B cell (primary cell): ENCODE measurements at regions not wholly inside any gene's neighbourhood (a gene's known extent, or its start where the extent isn't known, plus 50 kb on each side); places are given as distances from the start of the nearest gene placed in this dataset.

Experiments
- ATAC-seq: fragments of 200-7000 bp; cut with Tn5 transposase; one replicate; pipeline ENCODE4 v1.10.0; 2021; ENCODE audit warnings: low read depth, mild to moderate bottlenecking, moderate number of reproducible peaks, moderate library complexity
- CTCF ChIA-PET: fragments of 350-600 bp; sonication (Branson Sonifier 250); formaldehyde crosslinking; loops from one replicate; lab custom pipeline; 2021; ENCODE audit warnings: antibody characterized with exemption, inconsistent platforms; lab: Charles Lee
- POLR2A ChIA-PET: fragments of 350-600 bp; sonication (Branson Sonifier 250); formaldehyde crosslinking; loops from one replicate; lab custom pipeline; 2021; ENCODE audit warnings: antibody characterized with exemption; lab: Charles Lee
- DNase-seq: peaks from one replicate; pipeline ENCODE4 v3.0.0; 2013
- H2AFZ ChIP-seq: 2 replicates; pipeline ENCODE4 v1.6.1; 2012; ENCODE audit warnings: mild to moderate bottlenecking, low read depth, low read length; ENCODE audit not compliant: insufficient read depth, poor library complexity, severe bottlenecking
- H3K27ac ChIP-seq, 2 donors: 1 replicate in 1 of 2; 2 replicates in 1 of 2; pipeline ENCODE4 v1.5.1; 2012 to 2013; ENCODE audit warnings: low read length in 2 of 2, mild to moderate bottlenecking in 2 of 2, moderate library complexity in 1 of 2
- H3K27me3 ChIP-seq, 4 experiments: fragments of 200-600 bp in 1 of 4; sonication (generic) in 1 of 4; replicated peaks in 1 of 4; 1 replicate in 2 of 4; 2 replicates in 2 of 4; pipeline versions ENCODE4 v1.6.1 to v1.7.0; 2013 to 2016; ENCODE audit warnings: low read length in 3 of 4, mild to moderate bottlenecking in 2 of 4, mixed read lengths in 1 of 4, moderate library complexity in 1 of 4; ENCODE audit not compliant: insufficient read depth in 4 of 4, control insufficient read depth in 3 of 4; ENCODE audit errors: control extremely low read depth in 1 of 4
- H3K36me3 ChIP-seq, 2 experiments: replicated peaks in 1 of 2; 1 replicate in 1 of 2; 2 replicates in 1 of 2; pipeline versions ENCODE4 v1.6.1 to v1.7.1; 2013; ENCODE audit warnings: low read length in 1 of 2; ENCODE audit not compliant: insufficient read depth in 2 of 2, control insufficient read depth in 1 of 2; ENCODE audit errors: control extremely low read depth in 1 of 2, extremely low read depth in 1 of 2
- H3K4me1 ChIP-seq, 2 donors: fragments of 200-600 bp in 1 of 2; sonication (generic) in 1 of 2; 1 replicate in 1 of 2; 2 replicates in 1 of 2; pipeline versions ENCODE4 v1.5.1 to v1.6.1; 2013 to 2017; ENCODE audit warnings: low read length in 2 of 2; ENCODE audit not compliant: control insufficient read depth in 2 of 2, insufficient read depth in 2 of 2
- H3K4me2 ChIP-seq: replicated peaks from 2 replicates; pipeline ENCODE3; 2012; ENCODE audit warnings: mild to moderate bottlenecking, low read depth, low read length; ENCODE audit not compliant: poor library complexity, severe bottlenecking
- H3K4me3 ChIP-seq, 5 experiments: fragments of 200-600 bp in 1 of 5; sonication (generic) in 1 of 5; 1 replicate in 3 of 5; 2 replicates in 2 of 5; pipeline versions ENCODE4 v1.5.1 to v1.7.0; 2011 to 2016; ENCODE audit warnings: low read length in 4 of 5, mild to moderate bottlenecking in 4 of 5, low read depth in 2 of 5, control low read depth in 1 of 5, moderate library complexity in 1 of 5; ENCODE audit not compliant: insufficient read depth in 1 of 5; ENCODE audit errors: control extremely low read depth in 1 of 5, extremely low read depth in 1 of 5
- H3K79me2 ChIP-seq: fragments of 200-600 bp; sonication (generic); one replicate; pipeline ENCODE4 v1.6.0; 2016; ENCODE audit warnings: low read length; ENCODE audit not compliant: control insufficient read depth, insufficient read depth
- H3K9ac ChIP-seq: fragments of 200-600 bp; sonication (generic); 2 replicates; pipeline ENCODE4 v1.6.1; 2017; ENCODE audit warnings: mild to moderate bottlenecking, low read length, moderate library complexity
- H3K9me3 ChIP-seq, 3 donors: one replicate each; pipeline versions ENCODE4 v1.6.1 to v1.7.1; 2013; ENCODE audit warnings: low read length in 2 of 3; ENCODE audit not compliant: control insufficient read depth in 2 of 3, insufficient read depth in 1 of 3; ENCODE audit errors: control extremely low read depth in 1 of 3
- H4K20me1 ChIP-seq: 2 replicates; pipeline ENCODE4 v1.6.0; 2012; ENCODE audit warnings: mild to moderate bottlenecking, low read length; ENCODE audit not compliant: insufficient read depth, control insufficient read depth, poor library complexity, severe bottlenecking
- H3K27ac Mint-ChIP-seq: one replicate; pipeline ENCODE4 v1.8.0; 2021; ENCODE audit warnings: mixed read lengths
- H3K27me3 Mint-ChIP-seq: one replicate; pipeline ENCODE4 v1.8.0; 2021; ENCODE audit warnings: mixed read lengths
- H3K4me1 Mint-ChIP-seq: one replicate; pipeline ENCODE4 v1.8.0; 2021; ENCODE audit warnings: mixed read lengths
- H3K4me3 Mint-ChIP-seq: one replicate; pipeline ENCODE4 v1.8.0; 2021; ENCODE audit warnings: mixed read lengths
- H3K9me3 Mint-ChIP-seq: one replicate; pipeline ENCODE4 v1.8.0; 2022; ENCODE audit warnings: mixed read lengths; ENCODE audit not compliant: insufficient read depth
- CTCF ChIP-seq: fragments of 200-600 bp; IDR thresholded peaks from one replicate; pipeline ENCODE4 v1.8.0; 2022; ENCODE audit warnings: antibody characterized with exemption, mild to moderate bottlenecking
- EZH2 ChIP-seq: IDR thresholded peaks from 2 replicates; pipeline ENCODE4 v1.6.1; 2012; ENCODE audit warnings: borderline replicate concordance, low read depth, mild to moderate bottlenecking, moderate library complexity, low read length; ENCODE audit not compliant: insufficient read depth, poor library complexity, severe bottlenecking
- WGBS: methylation state at CpG from one replicate; pipeline ENCODE4 v1.1.5; 2013; ENCODE audit warnings: missing lambda C conversion rate; ENCODE audit not compliant: insufficient coverage; 5-methylcytosine and 5-hydroxymethylcytosine counted together
- intact Hi-C: fragments of 100-400 bp; cut with micrococcal nuclease; formaldehyde crosslinking; loops from one replicate; pipeline ENCODE4 v1.10.0; 2022

- ChIA-PET CTCF (no interaction called here), POLR2A (no interaction called here)
- Histone ChIP-seq H3K4me1 (no peaks in the 10 kb centered on the region), H4K20me1 (no peaks in the 10 kb centered on the region), H3K27me3 (peaks cover 0 to 7% (median 0%) of the 10 kb centered on the region in 4 experiments), H3K9ac (no peak overlapping the region), H3K79me2 (no peaks in the 10 kb centered on the region), H2AFZ (no peak overlapping the region), H3K27ac (no peak overlapping the region), H3K36me3 (no peaks in the 10 kb centered on the region), H3K4me2 (no peak overlapping the region), H3K9me3 (peaks cover 0 to 15% (median 2%) of the 10 kb centered on the region in 3 donors), H3K4me3 (no peak overlapping the region)
- WGBS: no CpG with 5 or more reads among the region's 3 CpGs
- intact Hi-C loops: no loop called here
- TF ChIP-seq CTCF (no peak), EZH2 (no peak)
- H3K9me3 Mint-ChIP-seq: peaks cover 6% of the 10 kb centered on the region
- H3K27me3 Mint-ChIP-seq: peaks cover 6% of the 10 kb centered on the region
- DNase-seq (no peak), ATAC-seq (no peak)
- no peak overlapping the region for H3K4me3 Mint-ChIP-seq
- no peak overlapping the region for H3K27ac Mint-ChIP-seq
- no peaks in the 10 kb centered on the region for H3K4me1 Mint-ChIP-seq
Measured at GRCh38 chr13:110777251-110777820, 63.8 kb downstream of the ING1 start.

- Histone ChIP-seq H3K36me3 (no peaks in the 10 kb centered on the region), H3K27me3 (peaks cover 0 to 7% (median 0%) of the 10 kb centered on the region in 4 experiments), H3K4me3 (no peak overlapping the region), H3K27ac (no peak overlapping the region), H4K20me1 (no peaks in the 10 kb centered on the region), H3K4me2 (no peak overlapping the region), H2AFZ (no peak overlapping the region), H3K9me3 (peaks cover 2 to 15% (median 6%) of the 10 kb centered on the region in 3 donors), H3K9ac (no peak overlapping the region), H3K79me2 (no peaks in the 10 kb centered on the region), H3K4me1 (no peaks in the 10 kb centered on the region)
- POLR2A ChIA-PET: no interaction called here
- CTCF ChIA-PET: no interaction called here
- no peak for TF ChIP-seq CTCF
- TF ChIP-seq EZH2: no peak
- Mint-ChIP-seq H3K27me3 (peaks cover 17% of the 10 kb centered on the region), H3K27ac (no peak overlapping the region), H3K4me3 (no peak overlapping the region), H3K4me1 (no peaks in the 10 kb centered on the region), H3K9me3 (peaks cover 12% of the 10 kb centered on the region)
- WGBS: 100% methylated on average over 1 of the region's 3 CpGs
- no peak for DNase-seq
- no peak for ATAC-seq
- intact Hi-C loops: no loop called here
Measured at GRCh38 chr13:110779022-110779421, 65.5 kb downstream of the ING1 start.
